ENCODE measurements at regions not wholly inside any gene's neighbourhood (a gene's known extent, or its start where the extent isn't known, plus 50 kb on each side); places are given as distances from the start of the nearest gene placed in this dataset.

DNA sequence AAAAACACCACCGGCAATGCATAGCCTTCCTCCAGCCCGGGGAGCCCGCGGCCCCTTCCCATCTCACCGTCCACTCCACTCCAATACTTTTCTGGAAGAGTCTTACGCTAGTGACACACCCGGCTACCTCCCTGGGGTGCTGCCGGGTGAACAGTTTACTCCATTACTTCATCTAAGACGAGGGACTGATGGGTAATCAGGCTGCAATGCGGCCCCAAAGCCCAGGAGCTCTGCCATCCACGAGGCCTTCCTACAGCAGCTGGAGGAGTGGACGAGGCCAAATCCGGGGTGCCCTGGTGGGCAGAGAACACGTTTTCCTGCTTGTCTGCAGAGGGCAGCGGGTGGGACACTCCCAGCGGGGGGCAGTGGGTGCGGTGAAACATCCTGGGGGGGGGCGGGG is 356.2 kb upstream of the SHH start:
- TF ChIP-seq GTF2F1 (IDR thresholded peaks at IDR 0.05; ENCODE audit: low read length) (no peak), ZNF441 (CRISPR knock-in tag; IDR thresholded peaks at IDR 0.05; ENCODE audit: borderline replicate concordance) (no peak), RXRA (CRISPR knock-in tag; IDR thresholded peaks at IDR 0.05) (no peak), NFIC (IDR thresholded peaks at IDR 0.05; ENCODE audit: low read length) (no peak)
- TF ChIP-seq, protein P1, sequence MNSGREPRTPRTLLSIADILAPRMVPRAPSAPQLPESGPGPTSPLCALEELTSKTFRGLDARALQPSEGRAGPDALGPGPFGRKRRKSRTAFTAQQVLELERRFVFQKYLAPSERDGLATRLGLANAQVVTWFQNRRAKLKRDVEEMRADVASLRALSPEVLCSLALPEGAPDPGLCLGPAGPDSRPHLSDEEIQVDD (CRISPR knock-in tag; IDR thresholded peaks at IDR 0.05; ENCODE audit: borderline replicate concordance), result no peak

Measured in HepG2 (cell line).